Retinal pigment epithelial cell (primary cell): ENCODE measurements at regions not wholly inside any gene's neighbourhood (a gene's known extent, or its start where the extent isn't known, plus 50 kb on each side); places are given as distances from the start of the nearest gene placed in this dataset.

Source experiments
- DNase-seq: peaks from one replicate; pipeline ENCODE4 v3.0.0-alpha.2; 2010; ENCODE audit warnings: low read depth
- H3K4me3 ChIP-seq: 2 replicates; pipeline ENCODE4 v1.5.1; 2011; ENCODE audit warnings: mild to moderate bottlenecking, low read length, control low read depth, moderate library complexity
- CTCF ChIP-seq: conservative IDR thresholded peaks from 2 replicates; pipeline ENCODE4 v1.5.1; 2011; ENCODE audit warnings: low read depth, low read length, control low read depth, inconsistent platforms

- no peak for DNase-seq
- no peak for TF ChIP-seq CTCF
- H3K4me3 ChIP-seq = no peak overlapping the region
Measured at GRCh38 chr5:124522992-124523391, 223.4 kb downstream of the ZNF608 start.

DNA sequence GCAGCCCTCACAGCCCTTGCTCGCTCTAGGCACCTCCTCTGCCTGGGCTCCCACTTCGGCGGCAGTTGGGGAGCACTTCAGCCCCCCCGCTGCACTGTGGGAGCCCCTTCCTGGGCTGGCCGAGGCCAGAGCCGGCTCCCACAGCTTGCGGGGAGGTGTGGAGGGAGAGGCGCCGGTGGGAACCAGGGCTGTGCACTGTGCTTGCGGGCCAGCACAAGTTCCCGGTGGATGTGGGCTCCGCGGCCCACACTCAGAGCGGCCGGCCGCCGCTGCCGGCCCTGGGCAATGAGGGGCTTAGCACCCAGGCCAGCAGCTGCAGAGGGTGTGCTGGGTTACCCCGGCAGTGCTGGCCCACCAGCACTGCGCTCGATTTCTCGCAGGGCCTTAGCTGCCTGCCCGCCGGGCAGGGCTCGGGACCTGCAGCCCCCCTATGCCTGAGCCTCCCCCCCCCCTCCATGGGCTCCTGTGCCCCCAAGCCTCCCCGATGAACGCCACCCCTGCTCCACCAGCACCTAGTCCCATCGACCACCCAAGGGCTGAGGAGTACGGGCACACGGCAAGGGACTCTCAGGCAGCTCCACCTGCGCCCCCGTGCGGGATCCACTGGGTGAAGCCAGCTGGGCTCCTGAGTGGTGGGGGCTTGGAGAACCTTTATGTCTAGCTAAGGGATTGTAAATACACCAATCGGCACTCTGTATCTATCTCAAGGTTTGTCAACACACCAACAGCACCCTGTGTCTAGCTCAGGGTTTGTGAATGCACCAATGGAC, 224.8 kb downstream of the ZNF608 start:
- DNase-seq = no peak
- no peak for TF ChIP-seq CTCF

GRCh38 chr5:124519396-124519795, 227.0 kb downstream of the ZNF608 start:
- TF ChIP-seq CTCF = no peak
- no peak overlapping the region for H3K4me3 ChIP-seq
- DNase-seq = peak; percentile 66

More for the DNA sequence above, 224.8 kb downstream of the ZNF608 start:
- no peak overlapping the region for H3K4me3 ChIP-seq

DNA sequence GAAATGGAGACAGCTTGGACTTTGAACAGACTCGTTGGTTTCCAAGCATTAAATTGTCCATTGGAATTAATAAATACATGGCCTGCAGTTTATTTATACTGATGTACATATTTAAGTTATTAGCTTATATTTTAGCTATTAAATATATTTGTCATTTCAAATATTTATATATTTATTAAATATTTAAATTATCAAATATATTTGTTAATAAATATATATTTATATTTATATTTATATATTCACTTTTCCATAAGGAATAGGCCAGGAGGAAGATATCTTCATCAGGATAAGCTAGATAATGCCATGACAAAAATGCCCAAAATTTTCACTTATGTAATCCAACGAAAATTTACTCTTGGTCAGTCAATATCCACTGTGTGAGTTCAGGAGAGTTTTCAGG, 229.9 kb downstream of the ZNF608 start:
- H3K4me3 ChIP-seq = no peak overlapping the region
- DNase-seq = no peak
- no peak for TF ChIP-seq CTCF

GRCh38 chr5:124515497-124516245, 230.8 kb downstream of the ZNF608 start:
- TF ChIP-seq CTCF = no peak
- H3K4me3 ChIP-seq = no peak overlapping the region
- no peak for DNase-seq

- TF ChIP-seq CTCF = no peak
- no peak overlapping the region for H3K4me3 ChIP-seq
- no peak for DNase-seq
Measured at GRCh38 chr5:124514956-124515355, 231.5 kb downstream of the ZNF608 start.
